ENCODE measurements at regions not wholly inside any gene's neighbourhood (a gene's known extent, or its start where the extent isn't known, plus 50 kb on each side); places are given as distances from the start of the nearest gene placed in this dataset.

DNA sequence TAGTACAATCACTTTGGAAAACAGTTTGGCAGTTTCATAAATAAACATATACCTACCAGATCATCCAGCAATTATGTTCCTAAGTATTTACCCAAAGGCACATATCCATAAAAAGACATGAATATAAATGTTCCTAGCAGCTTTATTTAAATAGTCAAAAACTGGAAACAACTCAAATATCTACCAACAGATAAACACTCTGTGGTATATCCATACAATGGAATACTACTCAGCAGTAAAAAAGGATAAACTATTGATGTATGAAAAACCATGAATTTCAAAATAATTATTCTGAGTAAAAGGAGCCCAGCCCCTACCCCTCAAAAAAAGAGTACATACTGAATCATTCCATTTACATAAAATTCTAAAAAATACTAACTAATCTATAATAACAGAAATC, 232.7 kb upstream of the SLC30A5 start:
- TF ChIP-seq, protein P1, sequence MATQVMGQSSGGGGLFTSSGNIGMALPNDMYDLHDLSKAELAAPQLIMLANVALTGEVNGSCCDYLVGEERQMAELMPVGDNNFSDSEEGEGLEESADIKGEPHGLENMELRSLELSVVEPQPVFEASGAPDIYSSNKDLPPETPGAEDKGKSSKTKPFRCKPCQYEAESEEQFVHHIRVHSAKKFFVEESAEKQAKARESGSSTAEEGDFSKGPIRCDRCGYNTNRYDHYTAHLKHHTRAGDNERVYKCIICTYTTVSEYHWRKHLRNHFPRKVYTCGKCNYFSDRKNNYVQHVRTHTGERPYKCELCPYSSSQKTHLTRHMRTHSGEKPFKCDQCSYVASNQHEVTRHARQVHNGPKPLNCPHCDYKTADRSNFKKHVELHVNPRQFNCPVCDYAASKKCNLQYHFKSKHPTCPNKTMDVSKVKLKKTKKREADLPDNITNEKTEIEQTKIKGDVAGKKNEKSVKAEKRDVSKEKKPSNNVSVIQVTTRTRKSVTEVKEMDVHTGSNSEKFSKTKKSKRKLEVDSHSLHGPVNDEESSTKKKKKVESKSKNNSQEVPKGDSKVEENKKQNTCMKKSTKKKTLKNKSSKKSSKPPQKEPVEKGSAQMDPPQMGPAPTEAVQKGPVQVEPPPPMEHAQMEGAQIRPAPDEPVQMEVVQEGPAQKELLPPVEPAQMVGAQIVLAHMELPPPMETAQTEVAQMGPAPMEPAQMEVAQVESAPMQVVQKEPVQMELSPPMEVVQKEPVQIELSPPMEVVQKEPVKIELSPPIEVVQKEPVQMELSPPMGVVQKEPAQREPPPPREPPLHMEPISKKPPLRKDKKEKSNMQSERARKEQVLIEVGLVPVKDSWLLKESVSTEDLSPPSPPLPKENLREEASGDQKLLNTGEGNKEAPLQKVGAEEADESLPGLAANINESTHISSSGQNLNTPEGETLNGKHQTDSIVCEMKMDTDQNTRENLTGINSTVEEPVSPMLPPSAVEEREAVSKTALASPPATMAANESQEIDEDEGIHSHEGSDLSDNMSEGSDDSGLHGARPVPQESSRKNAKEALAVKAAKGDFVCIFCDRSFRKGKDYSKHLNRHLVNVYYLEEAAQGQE (tag by site-specific recombination; IDR thresholded peaks at IDR 0.05): no peak
- TF ChIP-seq, protein P2, sequence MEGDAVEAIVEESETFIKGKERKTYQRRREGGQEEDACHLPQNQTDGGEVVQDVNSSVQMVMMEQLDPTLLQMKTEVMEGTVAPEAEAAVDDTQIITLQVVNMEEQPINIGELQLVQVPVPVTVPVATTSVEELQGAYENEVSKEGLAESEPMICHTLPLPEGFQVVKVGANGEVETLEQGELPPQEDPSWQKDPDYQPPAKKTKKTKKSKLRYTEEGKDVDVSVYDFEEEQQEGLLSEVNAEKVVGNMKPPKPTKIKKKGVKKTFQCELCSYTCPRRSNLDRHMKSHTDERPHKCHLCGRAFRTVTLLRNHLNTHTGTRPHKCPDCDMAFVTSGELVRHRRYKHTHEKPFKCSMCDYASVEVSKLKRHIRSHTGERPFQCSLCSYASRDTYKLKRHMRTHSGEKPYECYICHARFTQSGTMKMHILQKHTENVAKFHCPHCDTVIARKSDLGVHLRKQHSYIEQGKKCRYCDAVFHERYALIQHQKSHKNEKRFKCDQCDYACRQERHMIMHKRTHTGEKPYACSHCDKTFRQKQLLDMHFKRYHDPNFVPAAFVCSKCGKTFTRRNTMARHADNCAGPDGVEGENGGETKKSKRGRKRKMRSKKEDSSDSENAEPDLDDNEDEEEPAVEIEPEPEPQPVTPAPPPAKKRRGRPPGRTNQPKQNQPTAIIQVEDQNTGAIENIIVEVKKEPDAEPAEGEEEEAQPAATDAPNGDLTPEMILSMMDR (tag by site-specific recombination; IDR thresholded peaks at IDR 0.05): no peak
- TF ChIP-seq, protein P3, sequence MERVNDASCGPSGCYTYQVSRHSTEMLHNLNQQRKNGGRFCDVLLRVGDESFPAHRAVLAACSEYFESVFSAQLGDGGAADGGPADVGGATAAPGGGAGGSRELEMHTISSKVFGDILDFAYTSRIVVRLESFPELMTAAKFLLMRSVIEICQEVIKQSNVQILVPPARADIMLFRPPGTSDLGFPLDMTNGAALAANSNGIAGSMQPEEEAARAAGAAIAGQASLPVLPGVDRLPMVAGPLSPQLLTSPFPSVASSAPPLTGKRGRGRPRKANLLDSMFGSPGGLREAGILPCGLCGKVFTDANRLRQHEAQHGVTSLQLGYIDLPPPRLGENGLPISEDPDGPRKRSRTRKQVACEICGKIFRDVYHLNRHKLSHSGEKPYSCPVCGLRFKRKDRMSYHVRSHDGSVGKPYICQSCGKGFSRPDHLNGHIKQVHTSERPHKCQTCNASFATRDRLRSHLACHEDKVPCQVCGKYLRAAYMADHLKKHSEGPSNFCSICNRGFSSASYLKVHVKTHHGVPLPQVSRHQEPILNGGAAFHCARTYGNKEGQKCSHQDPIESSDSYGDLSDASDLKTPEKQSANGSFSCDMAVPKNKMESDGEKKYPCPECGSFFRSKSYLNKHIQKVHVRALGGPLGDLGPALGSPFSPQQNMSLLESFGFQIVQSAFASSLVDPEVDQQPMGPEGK (tag by site-specific recombination; IDR thresholded peaks at IDR 0.05): no peak
- TF ChIP-seq YY1 (tag by site-specific recombination; IDR thresholded peaks at IDR 0.05) (no peak), KLF8 (tag by site-specific recombination; IDR thresholded peaks at IDR 0.05) (no peak), ZNF660 (tag by site-specific recombination; IDR thresholded peaks at IDR 0.05) (no peak), RBAK (tag by site-specific recombination; IDR thresholded peaks at IDR 0.05) (no peak), ZBTB20 (tag by site-specific recombination; IDR thresholded peaks at IDR 0.05) (no peak)
- TF ChIP-seq, protein P4, sequence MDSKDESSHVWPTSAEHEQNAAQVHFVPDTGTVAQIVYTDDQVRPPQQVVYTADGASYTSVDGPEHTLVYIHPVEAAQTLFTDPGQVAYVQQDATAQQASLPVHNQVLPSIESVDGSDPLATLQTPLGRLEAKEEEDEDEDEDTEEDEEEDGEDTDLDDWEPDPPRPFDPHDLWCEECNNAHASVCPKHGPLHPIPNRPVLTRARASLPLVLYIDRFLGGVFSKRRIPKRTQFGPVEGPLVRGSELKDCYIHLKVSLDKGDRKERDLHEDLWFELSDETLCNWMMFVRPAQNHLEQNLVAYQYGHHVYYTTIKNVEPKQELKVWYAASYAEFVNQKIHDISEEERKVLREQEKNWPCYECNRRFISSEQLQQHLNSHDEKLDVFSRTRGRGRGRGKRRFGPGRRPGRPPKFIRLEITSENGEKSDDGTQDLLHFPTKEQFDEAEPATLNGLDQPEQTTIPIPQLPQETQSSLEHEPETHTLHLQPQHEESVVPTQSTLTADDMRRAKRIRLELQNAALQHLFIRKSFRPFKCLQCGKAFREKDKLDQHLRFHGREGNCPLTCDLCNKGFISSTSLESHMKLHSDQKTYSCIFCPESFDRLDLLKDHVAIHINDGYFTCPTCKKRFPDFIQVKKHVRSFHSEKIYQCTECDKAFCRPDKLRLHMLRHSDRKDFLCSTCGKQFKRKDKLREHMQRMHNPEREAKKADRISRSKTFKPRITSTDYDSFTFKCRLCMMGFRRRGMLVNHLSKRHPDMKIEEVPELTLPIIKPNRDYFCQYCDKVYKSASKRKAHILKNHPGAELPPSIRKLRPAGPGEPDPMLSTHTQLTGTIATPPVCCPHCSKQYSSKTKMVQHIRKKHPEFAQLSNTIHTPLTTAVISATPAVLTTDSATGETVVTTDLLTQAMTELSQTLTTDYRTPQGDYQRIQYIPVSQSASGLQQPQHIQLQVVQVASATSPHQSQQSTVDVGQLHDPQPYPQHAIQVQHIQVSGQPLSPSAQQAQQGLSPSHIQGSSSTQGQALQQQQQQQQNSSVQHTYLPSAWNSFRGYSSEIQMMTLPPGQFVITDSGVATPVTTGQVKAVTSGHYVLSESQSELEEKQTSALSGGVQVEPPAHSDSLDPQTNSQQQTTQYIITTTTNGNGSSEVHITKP (tag by site-specific recombination; IDR thresholded peaks at IDR 0.05): no peak
- TF ChIP-seq, protein P5, sequence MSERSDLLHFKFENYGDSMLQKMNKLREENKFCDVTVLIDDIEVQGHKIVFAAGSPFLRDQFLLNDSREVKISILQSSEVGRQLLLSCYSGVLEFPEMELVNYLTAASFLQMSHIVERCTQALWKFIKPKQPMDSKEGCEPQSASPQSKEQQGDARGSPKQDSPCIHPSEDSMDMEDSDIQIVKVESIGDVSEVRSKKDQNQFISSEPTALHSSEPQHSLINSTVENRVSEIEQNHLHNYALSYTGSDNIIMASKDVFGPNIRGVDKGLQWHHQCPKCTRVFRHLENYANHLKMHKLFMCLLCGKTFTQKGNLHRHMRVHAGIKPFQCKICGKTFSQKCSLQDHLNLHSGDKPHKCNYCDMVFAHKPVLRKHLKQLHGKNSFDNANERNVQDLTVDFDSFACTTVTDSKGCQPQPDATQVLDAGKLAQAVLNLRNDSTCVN (tag by site-specific recombination; optimal IDR thresholded peaks at IDR 0.05): no peak
